ENCODE measurements at regions not wholly inside any gene's neighbourhood (a gene's known extent, or its start where the extent isn't known, plus 50 kb on each side); places are given as distances from the start of the nearest gene placed in this dataset.

GRCh38 chr2:12304564-12305171, 412.1 kb upstream of the TRIB2 start:
- no peaks in the 10 kb centered on the region for H3K4me1 ChIP-seq
- H3K36me3 ChIP-seq: no peaks in the 10 kb centered on the region
- H3K27me3 ChIP-seq: no peaks in the 10 kb centered on the region
- H3K27ac ChIP-seq: no peak overlapping the region
- H3K9me3 ChIP-seq: no peaks in the 10 kb centered on the region
- H3K4me3 ChIP-seq: no peak overlapping the region
- TF ChIP-seq CTCF (IDR thresholded peaks at IDR 0.05) (no peak), POLR2A (IDR thresholded peaks at IDR 0.05) (no peak)
- no peak for DNase-seq

GRCh38 chr2:12305931-12306330, 410.8 kb upstream of the TRIB2 start:
- DNase-seq: no peak
- Histone ChIP-seq H3K27me3 (no peaks in the 10 kb centered on the region), H3K4me3 (no peak overlapping the region), H3K4me1 (no peaks in the 10 kb centered on the region), H3K27ac (no peak overlapping the region), H3K36me3 (no peaks in the 10 kb centered on the region), H3K9me3 (no peaks in the 10 kb centered on the region)
- TF ChIP-seq POLR2A (IDR thresholded peaks at IDR 0.05) (no peak), CTCF (IDR thresholded peaks at IDR 0.05) (no peak)

GRCh38 chr2:12310399-12310798, 406.3 kb upstream of the TRIB2 start:
- DNase-seq: no peak
- no peaks in the 10 kb centered on the region for H3K27me3 ChIP-seq
- no peak for TF ChIP-seq CTCF (IDR thresholded peaks at IDR 0.05)
- TF ChIP-seq POLR2A (IDR thresholded peaks at IDR 0.05): no peak
- H3K36me3 ChIP-seq: no peaks in the 10 kb centered on the region
- H3K4me3 ChIP-seq: no peak overlapping the region
- peaks cover 0 to 8% (median 0%) of the 10 kb centered on the region in 4 donors for H3K4me1 ChIP-seq
- H3K27ac ChIP-seq: no peak overlapping the region
- H3K9me3 ChIP-seq: no peaks in the 10 kb centered on the region

- Histone ChIP-seq H3K36me3 (no peaks in the 10 kb centered on the region), H3K27ac (no peak overlapping the region), H3K9me3 (no peaks in the 10 kb centered on the region), H3K4me1 (peaks cover 0 to 8% (median 0%) of the 10 kb centered on the region in 4 donors), H3K4me3 (no peak overlapping the region), H3K27me3 (no peaks in the 10 kb centered on the region)
- no peak for TF ChIP-seq POLR2A (IDR thresholded peaks at IDR 0.05)
- TF ChIP-seq CTCF (IDR thresholded peaks at IDR 0.05): no peak
- no peak for DNase-seq
These were observed 403.1 kb upstream of the TRIB2 start for GRCh38 chr2:12313445-12314126.

- DNase-seq: no peak
- Histone ChIP-seq H3K4me1 (peaks cover 0 to 8% (median 0%) of the 10 kb centered on the region in 4 donors), H3K27ac (no peak overlapping the region), H3K36me3 (no peaks in the 10 kb centered on the region), H3K9me3 (no peaks in the 10 kb centered on the region), H3K27me3 (no peaks in the 10 kb centered on the region), H3K4me3 (no peak overlapping the region)
- TF ChIP-seq CTCF (IDR thresholded peaks at IDR 0.05): no peak
- no peak for TF ChIP-seq POLR2A (IDR thresholded peaks at IDR 0.05)
These were observed 402.5 kb upstream of the TRIB2 start for GRCh38 chr2:12314127-12314760.

Data from Peyer's patch (tissue), 4 donors.